IPS-NIHi7 (cell line): ENCODE measurements at regions not wholly inside any gene's neighbourhood (a gene's known extent, or its start where the extent isn't known, plus 50 kb on each side); places are given as distances from the start of the nearest gene placed in this dataset.

Experiments
- DNase-seq: peaks from one replicate; pipeline ENCODE4 v3.0.0; 2012; ENCODE audit warnings: mixed read lengths; ENCODE audit errors: extremely low spot score

GRCh38 chr14:61893371-61893940, 131.2 kb downstream of the SNAPC1 start:
- DNase-seq = no peak

GRCh38 chr14:61894452-61895077, 132.3 kb downstream of the SNAPC1 start:
- DNase-seq = peak; percentile 77

GRCh38 chr14:61897300-61897699, 135.1 kb downstream of the SNAPC1 start:
- no peak for DNase-seq

GRCh38 chr14:61898568-61898967, 136.3 kb downstream of the SNAPC1 start:
- no peak for DNase-seq

GRCh38 chr14:61899497-61899896, 137.3 kb downstream of the SNAPC1 start:
- no peak for DNase-seq

GRCh38 chr14:61904946-61905345, 142.7 kb downstream of the SNAPC1 start:
- DNase-seq = no peak

- no peak for DNase-seq
These were observed 149.4 kb downstream of the SNAPC1 start for GRCh38 chr14:61911574-61911973.

- DNase-seq = no peak
These were observed 156.8 kb downstream of the SNAPC1 start for GRCh38 chr14:61918998-61919397.

GRCh38 chr14:61923348-61923747, 161.1 kb downstream of the SNAPC1 start:
- DNase-seq = peak; percentile 20

GRCh38 chr14:61925043-61925442, 162.8 kb downstream of the SNAPC1 start:
- DNase-seq = peak; percentile 51

GRCh38 chr14:61925732-61926435, 163.7 kb downstream of the SNAPC1 start:
- no peak for DNase-seq

GRCh38 chr14:61927060-61927459, 164.8 kb downstream of the SNAPC1 start:
- no peak for DNase-seq

- peak; percentile 35 for DNase-seq
These were observed 165.3 kb downstream of the SNAPC1 start for GRCh38 chr14:61927520-61927919.

- no peak for DNase-seq
These were observed 166.1 kb downstream of the SNAPC1 start for GRCh38 chr14:61928300-61928699.

GRCh38 chr14:61928701-61929100, 166.5 kb downstream of the SNAPC1 start:
- DNase-seq = no peak

- DNase-seq = no peak
These were observed 167.4 kb downstream of the SNAPC1 start for GRCh38 chr14:61929651-61930050.

- DNase-seq = no peak
These were observed 168.1 kb downstream of the SNAPC1 start for GRCh38 chr14:61930101-61930857.

GRCh38 chr14:61932974-61933373, 170.8 kb downstream of the SNAPC1 start:
- no peak for DNase-seq

- DNase-seq = no peak
These were observed 172.2 kb downstream of the SNAPC1 start for GRCh38 chr14:61934385-61934784.

- no peak for DNase-seq
These were observed 177.6 kb downstream of the SNAPC1 start for GRCh38 chr14:61939776-61940175.

- peak; percentile 48 for DNase-seq
These were observed 178.6 kb downstream of the SNAPC1 start for GRCh38 chr14:61940666-61941420.
